Inflammatory macrophage (primary cell): ENCODE measurements at regions not wholly inside any gene's neighbourhood (a gene's known extent, or its start where the extent isn't known, plus 50 kb on each side); places are given as distances from the start of the nearest gene placed in this dataset.

Experiments
- DNase-seq, 2 donors: peaks; one replicate each; pipeline ENCODE4 v3.0.0-alpha.2; 2020 to 2022

- DNase-seq: no peak
Measured at GRCh38 chr3:163935411-163935810, 1142.9 kb downstream of the SI start.

- no peak for DNase-seq
Measured at GRCh38 chr3:163929069-163929652, 1149.1 kb downstream of the SI start.

DNA sequence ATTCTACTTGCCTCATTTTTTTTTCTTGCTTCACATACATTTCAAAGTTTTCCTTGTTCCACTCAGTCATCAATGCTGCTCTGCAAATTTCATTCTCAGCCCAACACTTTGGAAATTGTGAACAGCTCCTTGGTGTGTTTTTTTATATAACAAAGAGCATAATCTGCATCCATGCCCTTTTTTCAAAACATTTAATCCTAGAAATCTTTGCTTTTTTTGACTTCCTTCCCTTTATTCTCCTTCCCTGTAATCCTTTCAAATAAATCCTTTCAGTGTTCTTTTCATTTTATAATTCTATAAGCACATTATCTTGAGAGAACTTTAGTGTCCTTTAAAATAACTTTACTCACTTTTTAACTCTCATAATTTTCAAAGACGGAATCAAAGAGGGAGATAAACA, 1150.8 kb downstream of the SI start:
- no peak for DNase-seq

- no peak for DNase-seq
Measured at GRCh38 chr3:163924600-163924999, 1153.7 kb downstream of the SI start.

DNA sequence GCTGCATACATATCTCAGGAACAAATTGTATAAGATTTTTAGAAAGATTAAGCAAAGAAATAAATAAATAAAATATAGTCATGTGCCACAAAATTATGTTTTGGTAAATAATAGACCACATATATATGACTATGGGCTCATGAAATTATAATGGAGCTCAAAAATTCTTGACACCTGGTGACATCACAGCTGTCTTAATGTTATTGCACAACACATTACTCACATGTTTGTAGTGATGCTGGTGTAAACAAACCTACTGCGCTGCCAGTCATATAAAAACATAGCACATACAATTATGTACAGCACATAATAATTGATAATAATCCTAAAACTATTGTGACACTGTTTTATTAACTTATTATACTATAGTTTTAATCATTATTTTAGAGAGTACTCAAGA, 1159.1 kb downstream of the SI start:
- no peak for DNase-seq

DNA sequence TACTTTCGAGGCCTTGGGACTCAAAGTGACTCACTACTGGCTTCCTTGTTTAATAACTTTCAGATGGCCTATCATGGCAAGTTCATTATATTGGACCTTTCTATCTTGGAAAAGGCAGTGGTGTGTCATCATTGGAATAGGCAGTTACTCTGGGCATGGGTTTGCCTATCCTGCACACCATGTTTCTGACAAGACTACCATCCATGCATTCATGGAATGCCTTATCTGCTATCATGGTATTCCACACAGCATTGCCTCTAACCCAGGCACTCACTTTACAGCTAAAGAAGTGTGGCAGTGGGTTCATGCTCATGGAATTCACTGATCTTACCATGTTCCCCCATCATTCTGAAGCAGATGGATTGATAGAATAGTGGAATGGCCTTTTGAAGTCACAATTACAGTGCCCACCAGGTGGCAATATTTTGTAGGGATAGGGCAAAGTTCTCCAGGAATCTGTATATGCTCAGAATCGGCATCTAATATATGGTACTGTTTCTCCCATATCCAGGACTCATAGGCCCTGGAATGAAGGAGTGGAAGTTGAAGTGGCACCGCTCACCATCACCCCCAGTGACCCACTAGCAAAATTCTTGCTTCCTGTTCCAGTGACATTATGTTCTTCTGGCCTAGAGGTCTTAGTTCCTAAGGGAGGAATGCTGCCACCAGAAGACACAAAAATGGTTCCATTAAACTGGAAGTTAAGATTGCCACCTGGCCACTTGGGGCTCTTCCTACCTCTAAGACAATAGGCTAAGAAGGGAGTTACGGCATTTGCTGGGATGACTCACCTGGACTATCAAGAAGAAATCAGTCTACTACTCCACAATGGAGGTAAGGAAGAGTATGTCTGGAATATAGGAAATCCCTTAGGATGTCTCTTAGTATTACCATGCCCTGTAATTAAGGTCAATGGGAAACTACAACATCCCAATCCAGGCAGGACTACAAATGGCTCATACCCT, 1161.4 kb downstream of the SI start:
- no peak for DNase-seq

DNA sequence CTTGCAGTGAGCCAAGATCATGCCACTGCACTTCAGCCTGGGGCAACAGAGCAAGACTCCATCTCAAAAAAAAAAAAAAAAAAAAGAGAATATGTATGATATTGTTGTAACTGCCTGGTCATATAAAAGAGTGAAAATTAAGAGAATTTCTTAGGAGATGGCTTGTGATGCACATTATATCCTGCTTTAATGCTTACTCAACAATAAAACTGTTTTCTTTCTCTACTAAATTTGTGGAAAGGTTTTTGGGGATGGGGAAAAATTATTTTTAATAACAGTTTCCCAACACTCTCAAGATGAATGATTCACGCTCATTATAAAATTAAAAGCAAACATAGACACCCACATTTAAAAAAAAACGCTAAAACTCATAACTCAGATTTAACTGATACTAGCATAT, 1163.0 kb downstream of the SI start:
- DNase-seq: no peak

- no peak for DNase-seq
Measured at GRCh38 chr3:163914567-163914966, 1163.7 kb downstream of the SI start.

- DNase-seq: no peak
Measured at GRCh38 chr3:163891771-163892170, 1186.5 kb downstream of the SI start.

DNA sequence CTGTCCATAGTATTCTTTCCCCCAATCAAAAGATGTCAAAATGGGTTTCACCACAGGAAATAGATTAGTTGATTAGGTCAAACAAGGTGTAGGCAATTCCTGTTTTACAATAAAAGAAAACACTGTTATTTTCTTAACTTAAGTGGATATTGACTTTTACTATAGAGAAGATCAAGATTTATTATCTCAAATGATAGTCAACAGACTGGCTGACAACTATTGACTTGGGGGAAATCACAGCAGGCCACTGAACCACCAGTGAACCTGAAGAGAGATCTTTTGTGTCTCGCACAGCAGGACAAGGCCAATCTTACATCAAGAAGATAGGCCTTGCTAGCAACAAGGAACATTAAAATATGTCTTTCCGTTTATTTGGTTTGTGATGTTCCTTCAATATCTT, 1187.6 kb downstream of the SI start:
- DNase-seq: no peak

DNA sequence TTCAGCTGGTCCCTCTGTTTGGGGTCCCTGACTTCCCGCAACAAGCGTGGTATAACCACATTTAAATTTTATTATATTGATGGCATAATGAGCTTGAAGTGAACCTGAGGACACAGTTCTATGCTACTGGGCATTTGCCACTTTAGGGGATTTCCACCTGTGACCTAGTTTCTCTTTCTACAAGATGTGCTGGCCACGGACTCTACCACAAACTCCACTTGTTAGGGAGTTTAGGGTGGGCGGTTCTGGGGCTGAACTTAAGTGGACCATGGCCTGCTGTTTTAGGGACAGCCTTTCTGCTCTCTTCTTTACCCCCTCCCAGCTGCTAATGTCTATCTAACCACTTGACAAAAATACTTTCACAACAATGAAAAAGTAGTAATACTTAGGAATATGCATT, 1199.1 kb downstream of the SI start:
- no peak for DNase-seq

GRCh38 chr3:163878396-163878795, 1199.9 kb downstream of the SI start:
- no peak for DNase-seq

DNA sequence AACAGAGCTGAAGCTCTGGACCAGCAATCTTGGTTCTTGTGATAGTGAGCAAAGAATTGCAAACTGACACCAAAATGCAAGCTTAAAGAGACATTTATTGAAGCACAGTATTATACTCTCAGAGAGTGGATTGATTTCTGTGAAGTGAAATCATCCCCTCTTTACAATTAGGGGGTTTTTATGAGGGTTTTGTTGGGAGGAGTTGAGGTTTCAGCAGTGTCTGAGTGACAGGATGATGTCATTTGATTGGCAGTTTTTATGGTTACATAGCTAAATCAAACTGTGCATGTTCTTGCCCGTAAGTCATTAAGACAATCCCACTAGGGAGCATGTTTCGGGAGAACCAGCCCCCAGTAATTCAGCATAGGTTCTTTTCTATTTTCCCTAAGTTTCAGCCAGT, 1200.5 kb downstream of the SI start:
- no peak for DNase-seq

- DNase-seq: no peak
Measured at GRCh38 chr3:163863146-163863545, 1215.2 kb downstream of the SI start.

DNA sequence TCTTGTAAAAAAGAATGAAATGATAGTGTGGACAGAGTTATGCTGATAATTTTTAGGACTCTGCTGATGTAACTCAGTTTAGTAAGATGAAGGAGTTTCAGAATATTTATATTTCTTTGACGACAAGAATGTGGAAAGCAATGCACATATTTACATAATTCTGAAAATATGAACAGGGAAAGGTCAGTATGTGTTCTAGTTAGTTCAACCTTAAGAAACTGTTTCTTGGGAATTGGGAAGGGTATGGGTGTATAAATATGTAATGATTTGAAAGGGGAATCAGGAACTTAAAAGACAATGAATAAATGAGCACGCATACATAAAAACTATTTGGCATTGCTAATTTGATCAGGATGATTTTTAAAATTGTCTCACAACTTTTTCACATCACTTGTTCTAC, 1226.1 kb downstream of the SI start:
- no peak for DNase-seq

GRCh38 chr3:163838769-163839168, 1239.5 kb downstream of the SI start:
- DNase-seq: no peak

DNA sequence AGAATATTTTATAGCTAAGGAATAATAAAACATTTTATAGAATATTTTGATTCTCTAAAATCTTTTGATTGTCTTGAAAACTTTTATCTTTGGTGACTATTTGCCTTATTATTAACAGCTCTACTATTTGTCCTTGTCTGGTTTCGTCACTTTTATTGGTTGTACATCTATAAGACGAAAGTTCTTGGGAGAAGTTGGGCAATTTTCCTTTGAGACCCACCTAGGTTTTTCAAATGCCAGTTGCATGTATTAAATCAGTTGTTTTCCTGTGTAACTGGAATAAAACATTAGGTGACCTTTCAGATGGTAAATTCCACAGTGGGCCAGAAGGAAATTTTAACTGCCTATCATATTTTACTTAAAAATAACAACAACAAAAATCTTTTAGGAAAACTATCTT, 1245.7 kb downstream of the SI start:
- DNase-seq: no peak

- no peak for DNase-seq
Measured at GRCh38 chr3:163821841-163822240, 1256.5 kb downstream of the SI start.

- DNase-seq: no peak
Measured at GRCh38 chr3:163817015-163817414, 1261.3 kb downstream of the SI start.

GRCh38 chr3:163813935-163814334, 1264.4 kb downstream of the SI start:
- DNase-seq: no peak

DNA sequence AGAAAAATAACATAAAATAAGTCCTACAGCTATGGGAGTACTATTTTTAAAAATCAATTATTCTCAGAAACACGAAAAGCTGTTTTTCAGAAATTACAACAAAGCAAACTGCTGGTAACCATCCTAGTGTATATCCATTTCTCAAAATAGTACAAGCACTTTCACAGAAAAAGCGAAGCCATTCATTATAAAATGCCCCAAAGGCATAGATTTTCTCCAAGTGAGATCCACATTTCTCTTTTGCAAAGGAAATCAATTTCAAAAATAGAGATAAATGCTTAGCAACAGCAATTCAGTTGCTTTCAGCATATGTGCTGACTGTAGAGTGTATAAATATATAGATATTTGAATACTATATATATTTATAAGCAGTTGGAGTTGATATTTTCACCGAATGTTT, 1266.3 kb downstream of the SI start:
- no peak for DNase-seq

GRCh38 chr3:163809540-163809993, 1268.7 kb downstream of the SI start:
- DNase-seq: no peak

- no peak for DNase-seq
Measured at GRCh38 chr3:163786416-163786815, 1291.9 kb downstream of the SI start.

DNA sequence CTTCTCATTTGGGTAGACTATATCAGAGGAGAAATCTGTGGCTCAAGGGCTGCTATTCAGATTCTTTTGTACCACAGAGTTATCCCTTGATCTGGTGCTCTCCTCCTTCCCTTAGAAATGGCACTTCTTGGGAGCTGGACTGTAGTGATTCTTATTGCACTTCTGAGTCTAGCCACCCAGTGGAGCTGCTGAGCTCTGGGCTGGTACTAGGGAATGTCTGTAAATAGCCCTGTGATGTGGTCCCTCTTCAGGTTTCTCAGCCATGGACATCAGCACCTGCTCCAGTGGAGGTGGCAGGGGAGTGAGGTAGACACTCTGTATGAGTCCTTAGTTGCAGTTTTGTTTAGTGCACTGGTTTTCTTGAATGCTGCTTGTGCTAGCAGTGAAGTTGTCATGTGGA, 1292.6 kb downstream of the SI start:
- DNase-seq: no peak
